ENCODE measurements at regions not wholly inside any gene's neighbourhood (a gene's known extent, or its start where the extent isn't known, plus 50 kb on each side); places are given as distances from the start of the nearest gene placed in this dataset.

- H3K4me1 ChIP-seq, result no peaks in the 10 kb centered on the region
- no peak overlapping the region for H3K27ac ChIP-seq
- H3K4me3 ChIP-seq, result no peak overlapping the region
- no peak for ATAC-seq
- intact Hi-C loops (cut with DNase I), result no loop called here
- H3K27me3 ChIP-seq, result no peaks in the 10 kb centered on the region
- DNase-seq, result no peak
- no peaks in the 10 kb centered on the region for H3K9me3 ChIP-seq
- no peaks in the 10 kb centered on the region for H3K36me3 ChIP-seq
- TF ChIP-seq CTCF (IDR thresholded peaks at IDR 0.05), result no peak
These were observed 76.9 kb upstream of the TMEM132C start for GRCh38 chr12:128190052-128190451.

GRCh38 chr12:128190614-128191013 lies 76.4 kb upstream of the TMEM132C start:
- Histone ChIP-seq H3K4me1 (no peaks in the 10 kb centered on the region), H3K27me3 (no peaks in the 10 kb centered on the region), H3K27ac (no peak overlapping the region), H3K36me3 (no peaks in the 10 kb centered on the region), H3K9me3 (no peaks in the 10 kb centered on the region), H3K4me3 (no peak overlapping the region)
- ATAC-seq, result no peak
- no peak for DNase-seq
- peak; percentile 20 for TF ChIP-seq CTCF (IDR thresholded peaks at IDR 0.05)
- intact Hi-C loops (cut with DNase I), result no loop called here

DNA sequence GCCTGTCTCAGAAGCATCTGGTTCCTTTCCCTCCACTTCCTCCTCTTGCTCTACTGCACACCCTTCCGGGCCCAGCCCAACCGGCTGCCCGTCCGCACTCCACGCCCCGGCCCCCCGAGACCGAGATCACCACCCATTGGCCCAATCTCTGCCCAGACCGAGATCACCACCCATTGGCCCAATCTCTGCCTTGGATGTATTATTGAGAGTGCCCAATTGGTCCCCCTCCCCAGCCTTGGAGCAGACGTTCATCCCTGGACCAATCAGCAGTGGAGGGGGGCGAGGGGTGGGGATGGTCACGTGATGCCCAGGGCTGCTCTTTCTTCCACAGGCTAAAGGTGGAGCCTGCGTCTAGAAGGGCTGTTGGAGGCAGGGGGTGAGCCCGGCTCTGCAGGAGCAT lies 75.6 kb upstream of the TMEM132C start:
- no peaks in the 10 kb centered on the region for H3K9me3 ChIP-seq
- H3K4me3 ChIP-seq, result no peak overlapping the region
- no peak for TF ChIP-seq CTCF (IDR thresholded peaks at IDR 0.05)
- intact Hi-C loops (cut with DNase I), result no loop called here
- no peaks in the 10 kb centered on the region for H3K27me3 ChIP-seq
- no peaks in the 10 kb centered on the region for H3K4me1 ChIP-seq
- no peak overlapping the region for H3K27ac ChIP-seq
- H3K36me3 ChIP-seq, result no peaks in the 10 kb centered on the region
- DNase-seq (no peak), ATAC-seq (no peak)

DNA sequence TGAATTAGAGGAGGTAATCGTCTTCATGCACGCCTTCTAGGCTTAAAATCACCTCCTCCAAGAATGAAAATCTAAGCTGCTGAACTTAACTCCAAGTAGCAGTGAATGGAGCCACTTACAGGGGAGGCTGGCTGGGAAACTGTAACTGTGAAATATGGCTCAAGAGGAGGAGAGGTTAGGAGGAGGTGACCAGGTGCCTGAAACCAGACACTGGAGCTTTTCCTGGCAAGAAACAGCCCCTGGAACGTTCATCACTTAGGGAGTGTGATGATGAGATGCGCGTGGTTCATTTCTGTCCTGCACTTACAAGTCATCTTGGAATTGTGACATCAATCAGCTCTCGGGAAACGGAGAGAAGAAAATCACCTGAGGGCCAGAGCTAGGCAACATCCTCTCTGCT lies 62.3 kb upstream of the TMEM132C start:
- TF ChIP-seq CTCF (IDR thresholded peaks at IDR 0.05), result no peak
- Histone ChIP-seq H3K4me1 (no peaks in the 10 kb centered on the region), H3K27me3 (no peaks in the 10 kb centered on the region), H3K4me3 (no peak overlapping the region), H3K9me3 (no peaks in the 10 kb centered on the region), H3K27ac (no peak overlapping the region), H3K36me3 (no peaks in the 10 kb centered on the region)
- no peak for ATAC-seq
- intact Hi-C loops (cut with DNase I), result no loop called here
- DNase-seq, result no peak

DNA sequence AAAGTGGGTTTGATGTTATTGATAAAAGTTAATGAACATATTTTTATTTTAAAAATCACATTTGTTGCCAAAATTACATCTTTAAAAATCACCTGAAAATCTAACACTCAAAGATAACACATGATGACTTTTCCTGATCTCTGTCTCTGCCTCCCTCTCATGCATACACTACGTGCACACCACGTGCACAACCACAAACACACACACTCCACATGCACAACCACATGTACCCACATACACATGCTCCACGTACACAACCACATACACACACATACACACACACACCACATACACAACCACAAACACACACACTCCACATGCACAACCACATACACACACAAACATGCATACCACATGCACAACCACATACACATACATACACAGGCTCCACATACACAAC lies 61.8 kb upstream of the TMEM132C start:
- ATAC-seq (peak; percentile 23), DNase-seq (no peak)
- intact Hi-C loops (cut with DNase I), result no loop called here
- no peaks in the 10 kb centered on the region for H3K36me3 ChIP-seq
- TF ChIP-seq CTCF (IDR thresholded peaks at IDR 0.05), result no peak
- no peak overlapping the region for H3K27ac ChIP-seq
- H3K9me3 ChIP-seq, result no peaks in the 10 kb centered on the region
- no peak overlapping the region for H3K4me3 ChIP-seq
- no peaks in the 10 kb centered on the region for H3K27me3 ChIP-seq
- no peaks in the 10 kb centered on the region for H3K4me1 ChIP-seq

DNA sequence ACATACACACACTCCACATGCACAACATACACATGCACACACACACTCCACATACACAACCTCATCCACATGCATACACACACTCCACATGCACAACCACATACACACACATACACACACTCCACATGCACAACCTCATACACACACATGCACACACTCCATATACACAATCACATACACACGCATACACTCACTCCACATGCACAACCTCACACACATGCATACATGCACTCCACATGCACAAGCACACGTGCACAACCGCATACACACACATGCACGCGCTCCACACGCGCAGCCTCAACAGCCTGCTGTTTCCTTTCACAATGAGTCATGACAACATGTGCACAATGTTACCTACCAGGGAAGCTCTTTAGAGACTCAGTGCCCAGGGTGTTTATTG lies 61.2 kb upstream of the TMEM132C start:
- no peak for TF ChIP-seq CTCF (IDR thresholded peaks at IDR 0.05)
- intact Hi-C loops (cut with DNase I), result no loop called here
- Histone ChIP-seq H3K4me3 (no peak overlapping the region), H3K27ac (no peak overlapping the region), H3K4me1 (no peaks in the 10 kb centered on the region), H3K9me3 (no peaks in the 10 kb centered on the region), H3K27me3 (no peaks in the 10 kb centered on the region), H3K36me3 (no peaks in the 10 kb centered on the region)
- DNase-seq, result no peak
- ATAC-seq, result no peak

Measured in upper lobe of right lung (tissue), 1 donor.